GM12878 (cell line): ENCODE measurements at regions not wholly inside any gene's neighbourhood (a gene's known extent, or its start where the extent isn't known, plus 50 kb on each side); places are given as distances from the start of the nearest gene placed in this dataset.

Experiments
- EGR1 ChIP-seq, 2 experiments: IDR thresholded peaks; 1 replicate in 1 of 2; 2 replicates in 1 of 2; pipeline ENCODE4 v1.6.1; 2011 to 2012; ENCODE audit warnings: low read depth in 2 of 2, low read length in 2 of 2, borderline replicate concordance in 1 of 2, mild to moderate bottlenecking in 1 of 2, moderate library complexity in 1 of 2
- MXI1 ChIP-seq: fragments of 150-350 bp; IDR thresholded peaks from 2 replicates; pipeline ENCODE4 v1.6.1; 2011; ENCODE audit warnings: low read depth, mild to moderate bottlenecking, inconsistent platforms, low read length, improper control_type of control experiment
- TF ChIP-seq, protein P1 (sequence below), 3 experiments: IDR thresholded peaks in 2 of 3; conservative IDR thresholded peaks in 1 of 3; 2 replicates each; pipeline ENCODE4 v1.5.1; 2011; ENCODE audit warnings: low read depth in 3 of 3, low read length in 3 of 3, mild to moderate bottlenecking in 3 of 3, control low read depth in 2 of 3, moderate library complexity in 2 of 3, inconsistent platforms in 1 of 3, mixed read lengths in 1 of 3; ENCODE audit not compliant: control insufficient read depth in 2 of 3, insufficient read depth in 1 of 3; ENCODE audit errors: extremely low read depth in 1 of 3

DNA sequence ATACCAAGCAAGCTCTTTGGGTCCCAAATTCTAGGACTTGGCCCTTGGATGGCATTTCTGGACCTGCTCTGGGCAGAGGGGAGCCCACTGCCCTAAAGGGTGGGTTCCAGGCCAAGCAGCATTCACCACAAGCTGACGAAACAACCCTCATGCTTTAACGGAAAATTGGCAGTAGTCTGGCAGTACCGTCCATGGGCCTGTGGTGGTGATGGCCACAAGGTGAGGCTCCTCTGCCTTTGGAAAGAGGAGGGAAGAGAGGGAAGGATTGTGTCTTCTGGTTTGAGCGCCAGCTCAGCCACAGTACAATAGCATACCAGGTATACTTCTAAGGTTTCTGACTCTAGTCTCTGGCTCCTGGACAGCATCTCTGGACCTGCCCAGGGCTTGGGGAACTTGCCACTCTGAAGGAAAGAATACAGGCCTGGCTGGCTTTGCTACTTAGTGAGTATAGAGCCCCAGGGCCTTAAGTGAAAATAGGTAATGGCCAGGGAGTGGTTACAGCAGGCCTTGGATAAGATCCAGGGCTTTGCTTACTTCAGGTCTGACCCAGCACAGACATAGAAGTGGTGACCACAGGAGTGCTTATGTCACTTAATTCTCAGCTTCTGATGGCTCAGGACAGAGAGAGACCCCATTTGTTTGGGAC, 595.5 kb downstream of the LMO7 start:
- TF ChIP-seq MXI1, result no peak
- TF ChIP-seq, protein P1, sequence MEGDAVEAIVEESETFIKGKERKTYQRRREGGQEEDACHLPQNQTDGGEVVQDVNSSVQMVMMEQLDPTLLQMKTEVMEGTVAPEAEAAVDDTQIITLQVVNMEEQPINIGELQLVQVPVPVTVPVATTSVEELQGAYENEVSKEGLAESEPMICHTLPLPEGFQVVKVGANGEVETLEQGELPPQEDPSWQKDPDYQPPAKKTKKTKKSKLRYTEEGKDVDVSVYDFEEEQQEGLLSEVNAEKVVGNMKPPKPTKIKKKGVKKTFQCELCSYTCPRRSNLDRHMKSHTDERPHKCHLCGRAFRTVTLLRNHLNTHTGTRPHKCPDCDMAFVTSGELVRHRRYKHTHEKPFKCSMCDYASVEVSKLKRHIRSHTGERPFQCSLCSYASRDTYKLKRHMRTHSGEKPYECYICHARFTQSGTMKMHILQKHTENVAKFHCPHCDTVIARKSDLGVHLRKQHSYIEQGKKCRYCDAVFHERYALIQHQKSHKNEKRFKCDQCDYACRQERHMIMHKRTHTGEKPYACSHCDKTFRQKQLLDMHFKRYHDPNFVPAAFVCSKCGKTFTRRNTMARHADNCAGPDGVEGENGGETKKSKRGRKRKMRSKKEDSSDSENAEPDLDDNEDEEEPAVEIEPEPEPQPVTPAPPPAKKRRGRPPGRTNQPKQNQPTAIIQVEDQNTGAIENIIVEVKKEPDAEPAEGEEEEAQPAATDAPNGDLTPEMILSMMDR (IDR thresholded peaks at IDR 0.05 in 2 of 3, conservative IDR thresholded peaks at IDR 0.05 in 1 of 3; ENCODE audit: control insufficient read depth in 2 of 3, extremely low read depth in 1 of 3, insufficient read depth in 1 of 3, low read depth in 3 of 3, low read length in 3 of 3), result no peak
- no peak for TF ChIP-seq EGR1 (IDR thresholded peaks at IDR 0.05; ENCODE audit: borderline replicate concordance in 1 of 2, low read depth in 2 of 2, low read length in 2 of 2)
